ENCODE measurements at regions not wholly inside any gene's neighbourhood (a gene's known extent, or its start where the extent isn't known, plus 50 kb on each side); places are given as distances from the start of the nearest gene placed in this dataset.
A peak's percentile ranks its signal among the peaks of the same experiment; 100 is the strongest.

- FAIRE-seq (no peak), DNase-seq (ENCODE audit: low read depth) (no peak)
- Histone ChIP-seq H3K27me3 (ENCODE audit: control insufficient read depth, insufficient read depth, low read length) (no peaks in the 10 kb centered on the region), H3K4me3 (ENCODE audit: low read depth, low read length) (no peak overlapping the region), H3K36me3 (ENCODE audit: control insufficient read depth, insufficient read depth, low read length) (no peaks in the 10 kb centered on the region)
- TF ChIP-seq, protein P1, sequence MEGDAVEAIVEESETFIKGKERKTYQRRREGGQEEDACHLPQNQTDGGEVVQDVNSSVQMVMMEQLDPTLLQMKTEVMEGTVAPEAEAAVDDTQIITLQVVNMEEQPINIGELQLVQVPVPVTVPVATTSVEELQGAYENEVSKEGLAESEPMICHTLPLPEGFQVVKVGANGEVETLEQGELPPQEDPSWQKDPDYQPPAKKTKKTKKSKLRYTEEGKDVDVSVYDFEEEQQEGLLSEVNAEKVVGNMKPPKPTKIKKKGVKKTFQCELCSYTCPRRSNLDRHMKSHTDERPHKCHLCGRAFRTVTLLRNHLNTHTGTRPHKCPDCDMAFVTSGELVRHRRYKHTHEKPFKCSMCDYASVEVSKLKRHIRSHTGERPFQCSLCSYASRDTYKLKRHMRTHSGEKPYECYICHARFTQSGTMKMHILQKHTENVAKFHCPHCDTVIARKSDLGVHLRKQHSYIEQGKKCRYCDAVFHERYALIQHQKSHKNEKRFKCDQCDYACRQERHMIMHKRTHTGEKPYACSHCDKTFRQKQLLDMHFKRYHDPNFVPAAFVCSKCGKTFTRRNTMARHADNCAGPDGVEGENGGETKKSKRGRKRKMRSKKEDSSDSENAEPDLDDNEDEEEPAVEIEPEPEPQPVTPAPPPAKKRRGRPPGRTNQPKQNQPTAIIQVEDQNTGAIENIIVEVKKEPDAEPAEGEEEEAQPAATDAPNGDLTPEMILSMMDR (IDR thresholded peaks at IDR 0.05; ENCODE audit: insufficient read depth, low read length, severe bottlenecking) = no peak
Measured at GRCh38 chr6:27149150-27149549, 98.4 kb upstream of the PRSS16 start.

- Histone ChIP-seq H3K4me3 (ENCODE audit: low read depth, low read length) (no peak overlapping the region), H3K27me3 (ENCODE audit: control insufficient read depth, insufficient read depth, low read length) (no peaks in the 10 kb centered on the region), H3K36me3 (ENCODE audit: control insufficient read depth, insufficient read depth, low read length) (no peaks in the 10 kb centered on the region)
- TF ChIP-seq, protein P1 (IDR thresholded peaks at IDR 0.05; ENCODE audit: insufficient read depth, low read length, severe bottlenecking) = no peak
- FAIRE-seq = no peak
- DNase-seq (ENCODE audit: low read depth) = no peak
Measured at GRCh38 chr6:27154696-27155095, 92.8 kb upstream of the PRSS16 start.

- TF ChIP-seq, protein P1 (IDR thresholded peaks at IDR 0.05; ENCODE audit: insufficient read depth, low read length, severe bottlenecking) = no peak
- FAIRE-seq (no peak), DNase-seq (ENCODE audit: low read depth) (no peak)
- no peaks in the 10 kb centered on the region for H3K36me3 ChIP-seq (ENCODE audit: control insufficient read depth, insufficient read depth, low read length)
- no peaks in the 10 kb centered on the region for H3K27me3 ChIP-seq (ENCODE audit: control insufficient read depth, insufficient read depth, low read length)
- peak overlapping the region; percentile 50 for H3K4me3 ChIP-seq (ENCODE audit: low read depth, low read length)
Measured at GRCh38 chr6:27156874-27157458, 90.5 kb upstream of the PRSS16 start.

GRCh38 chr6:27157459-27158315 lies 89.8 kb upstream of the PRSS16 start:
- no peaks in the 10 kb centered on the region for H3K27me3 ChIP-seq (ENCODE audit: control insufficient read depth, insufficient read depth, low read length)
- FAIRE-seq (no peak), DNase-seq (ENCODE audit: low read depth) (peak; percentile 76)
- peak overlapping the region; percentile 50 for H3K4me3 ChIP-seq (ENCODE audit: low read depth, low read length)
- H3K36me3 ChIP-seq (ENCODE audit: control insufficient read depth, insufficient read depth, low read length) = no peaks in the 10 kb centered on the region
- TF ChIP-seq, protein P1 (IDR thresholded peaks at IDR 0.05; ENCODE audit: insufficient read depth, low read length, severe bottlenecking) = peak; percentile 67

- Histone ChIP-seq H3K27me3 (ENCODE audit: control insufficient read depth, insufficient read depth, low read length) (no peaks in the 10 kb centered on the region), H3K4me3 (ENCODE audit: low read depth, low read length) (no peak overlapping the region), H3K36me3 (ENCODE audit: control insufficient read depth, insufficient read depth, low read length) (no peaks in the 10 kb centered on the region)
- FAIRE-seq (no peak), DNase-seq (ENCODE audit: low read depth) (no peak)
- TF ChIP-seq, protein P1 (IDR thresholded peaks at IDR 0.05; ENCODE audit: insufficient read depth, low read length, severe bottlenecking) = no peak
Measured at GRCh38 chr6:27158316-27158643, 89.2 kb upstream of the PRSS16 start.

Measured in bronchial epithelial cell (primary cell).